Endothelial cell of umbilical vein (primary cell): ENCODE measurements at regions not wholly inside any gene's neighbourhood (a gene's known extent, or its start where the extent isn't known, plus 50 kb on each side); places are given as distances from the start of the nearest gene placed in this dataset.

Experiments used
- BruUV-seq: library from RNA; stranded (reverse); fragments of 400-500 nt; replicated peaks from 2 replicates; lab custom pipeline; 2021; lab: Mats Ljungman, UMichigan
- CTCF ChIA-PET: fragments of 300-600, 350-600 bp; sonication (Branson Sonifier 250); formaldehyde crosslinking; loops from one replicate; lab custom pipeline; 2021; ENCODE audit warnings: antibody characterized with exemption, inconsistent platforms; lab: Charles Lee
- POLR2A ChIA-PET: fragments of 300-600, 350-600 bp; sonication (Branson Sonifier 250); formaldehyde crosslinking; loops from one replicate; lab custom pipeline; 2021; ENCODE audit warnings: antibody characterized with exemption, inconsistent platforms; lab: Charles Lee
- DNase-seq: peaks from one replicate; pipeline ENCODE4 v3.0.0-alpha.2; 2011; ENCODE audit warnings: low read depth, low spot score
- FAIRE-seq: peaks from 2 replicates; lab custom pipeline; 2011; peaks lifted over from hg19 to GRCh38; lab: Jason Lieb, UNC
- H2AFZ ChIP-seq: 2 replicates; pipeline ENCODE4 v1.6.0; 2012; ENCODE audit warnings: low read depth, low read length, control low read depth, inconsistent platforms
- H3K27ac ChIP-seq: 2 replicates; pipeline ENCODE4 v1.5.1; 2011; ENCODE audit warnings: low read depth, mild to moderate bottlenecking, control low read depth, low read length, moderate library complexity; ENCODE audit not compliant: insufficient read depth
- H3K27me3 ChIP-seq, 2 experiments: 2 replicates each; pipeline versions ENCODE4 v1.6.0 to v1.6.1; 2011; ENCODE audit warnings: low read length in 2 of 2, mixed read lengths in 1 of 2; ENCODE audit not compliant: control insufficient read depth in 2 of 2, insufficient read depth in 2 of 2
- H3K36me3 ChIP-seq, 2 experiments: 2 replicates in 1 of 2; 3 replicates in 1 of 2; pipeline ENCODE4 v1.5.1; 2011; ENCODE audit warnings: low read length in 2 of 2, mild to moderate bottlenecking in 1 of 2, moderate library complexity in 1 of 2; ENCODE audit not compliant: control insufficient read depth in 2 of 2, insufficient read depth in 2 of 2; ENCODE audit errors: extremely low read depth in 1 of 2
- H3K4me1 ChIP-seq: 3 replicates; pipeline ENCODE4 v1.5.1; 2011; ENCODE audit warnings: mild to moderate bottlenecking, low read length; ENCODE audit not compliant: control insufficient read depth, insufficient read depth; ENCODE audit errors: extremely low read depth
- H3K4me2 ChIP-seq: 2 replicates; pipeline ENCODE4 v1.6.1; 2011; ENCODE audit warnings: low read length, control low read depth, mixed read lengths; ENCODE audit not compliant: insufficient read depth
- H3K4me3 ChIP-seq, 3 experiments: fragments of 200-600 bp in 1 of 3; sonication (generic), shearing (Covaris generic) in 1 of 3; replicated peaks in 1 of 3; 2 replicates each; pipeline ENCODE4 v1.5.1; 2011 to 2016; ENCODE audit warnings: control low read depth in 3 of 3, low read length in 3 of 3, mild to moderate bottlenecking in 2 of 3, inconsistent platforms in 1 of 3, low read depth in 1 of 3, moderate library complexity in 1 of 3; ENCODE audit not compliant: insufficient read depth in 1 of 3
- H3K79me2 ChIP-seq: 2 replicates; pipeline ENCODE4 v1.6.0; 2012; ENCODE audit warnings: low read length, inconsistent platforms; ENCODE audit not compliant: control insufficient read depth, insufficient read depth
- H3K9ac ChIP-seq: replicated peaks from 2 replicates; pipeline ENCODE3; 2011; ENCODE audit warnings: low read length, control low read depth; ENCODE audit not compliant: insufficient read depth; ENCODE audit errors: extremely low read depth
- H3K9me1 ChIP-seq: replicated peaks from 3 replicates; pipeline ENCODE4 v1.6.0; 2011; ENCODE audit warnings: mild to moderate bottlenecking, low read length; ENCODE audit not compliant: control insufficient read depth, insufficient read depth; ENCODE audit errors: extremely low read depth
- H3K9me3 ChIP-seq: replicated peaks from 2 replicates; pipeline ENCODE4 v1.5.1; 2012; ENCODE audit warnings: low read length, inconsistent platforms; ENCODE audit not compliant: control insufficient read depth, insufficient read depth
- H4K20me1 ChIP-seq: replicated peaks from 2 replicates; pipeline ENCODE3; 2011; ENCODE audit warnings: mild to moderate bottlenecking, low read length; ENCODE audit not compliant: control insufficient read depth, insufficient read depth; ENCODE audit errors: extremely low read depth
- CTCF ChIP-seq, 2 donors: IDR thresholded peaks; 1 replicate in 1 of 2; 2 replicates in 1 of 2; pipeline ENCODE4 v1.5.1; 2011; ENCODE audit warnings: low read length in 2 of 2, mild to moderate bottlenecking in 2 of 2, moderate library complexity in 2 of 2, control low read depth in 1 of 2, inconsistent platforms in 1 of 2, low read depth in 1 of 2; ENCODE audit not compliant: insufficient read depth in 1 of 2; ENCODE audit errors: extremely low read depth in 1 of 2
- EZH2 ChIP-seq: IDR thresholded peaks from 2 replicates; pipeline ENCODE4 v1.6.1; 2012; ENCODE audit warnings: borderline replicate concordance, low read depth, mild to moderate bottlenecking, moderate library complexity, low read length, inconsistent platforms; ENCODE audit not compliant: severe bottlenecking
- FOS ChIP-seq: IDR thresholded peaks from 2 replicates; pipeline ENCODE4 v1.6.1; 2011; ENCODE audit warnings: mild to moderate bottlenecking, low read length, moderate library complexity, borderline replicate concordance; ENCODE audit not compliant: insufficient read depth
- GATA2 ChIP-seq: IDR thresholded peaks from 2 replicates; pipeline ENCODE4 v1.7.0; 2011; ENCODE audit warnings: low read depth, mild to moderate bottlenecking, moderate library complexity, mixed read lengths, low read length; ENCODE audit not compliant: insufficient read length, insufficient read depth
- JUN ChIP-seq: IDR thresholded peaks from 2 replicates; pipeline ENCODE4 v1.6.1; 2011; ENCODE audit warnings: borderline replicate concordance, low read depth; ENCODE audit not compliant: insufficient read length, insufficient read depth
- MAX ChIP-seq: IDR thresholded peaks from 2 replicates; pipeline ENCODE4 v1.6.1; 2011; ENCODE audit not compliant: insufficient read depth, insufficient read length
- MYC ChIP-seq: IDR thresholded peaks from one replicate; pipeline ENCODE4 v1.6.1; 2011; ENCODE audit warnings: mild to moderate bottlenecking, low read depth, low read length
- POLR2A ChIP-seq: IDR thresholded peaks from 2 replicates; pipeline ENCODE4 v1.6.1; 2012; ENCODE audit warnings: low read depth, mild to moderate bottlenecking, control low read depth, low read length
- POLR2AphosphoS5 ChIP-seq: IDR thresholded peaks from 2 replicates; pipeline ENCODE4 v1.6.1; 2012; ENCODE audit warnings: low read depth, mild to moderate bottlenecking, control low read depth, low read length, moderate library complexity; ENCODE audit not compliant: insufficient read depth
- dilution Hi-C: fragments of 300-500 bp; cut with MboI; formaldehyde crosslinking; loops from one replicate; pipeline ENCODE4 v1.15.0; 2019; ENCODE audit warnings: low sequenced_read_pairs; ENCODE audit not compliant: extremely low pct_ligation_motif_present
- intact Hi-C: fragments of 100-400 bp; cut with micrococcal nuclease; formaldehyde crosslinking; loops from one replicate; pipeline ENCODE4 v1.10.0; 2022

GRCh38 chr14:28571636-28572035 lies 195.0 kb upstream of the FOXG1 start:
- Histone ChIP-seq H3K27ac (no peak overlapping the region), H3K79me2 (no peaks in the 10 kb centered on the region), H3K4me2 (no peak overlapping the region), H3K36me3 (no peaks in the 10 kb centered on the region), H3K9me1 (no peaks in the 10 kb centered on the region), H4K20me1 (no peaks in the 10 kb centered on the region), H2AFZ (no peak overlapping the region), H3K4me3 (no peak overlapping the region), H3K4me1 (no peaks in the 10 kb centered on the region), H3K9ac (no peak overlapping the region), H3K27me3 (no peaks in the 10 kb centered on the region), H3K9me3 (no peaks in the 10 kb centered on the region)
- DNase-seq (no peak), FAIRE-seq (no peak)
- BruUV-seq = no TSS peak
- intact Hi-C loops (no loop called here), dilution Hi-C loops (no loop called here)
- ChIA-PET POLR2A (no interaction called here), CTCF (no interaction called here)
- no peak for TF ChIP-seq POLR2AphosphoS5
- TF ChIP-seq POLR2A = no peak
- TF ChIP-seq CTCF (IDR thresholded peaks at IDR 0.05; ENCODE audit: extremely low read depth in 1 of 2, insufficient read depth in 1 of 2, low read depth in 1 of 2, low read length in 2 of 2) = no peak
- TF ChIP-seq JUN = no peak
- no peak for TF ChIP-seq FOS
- TF ChIP-seq EZH2 = no peak
- no peak for TF ChIP-seq MYC
- no peak for TF ChIP-seq GATA2
- no peak for TF ChIP-seq MAX
